HS-5 (cell line): ENCODE measurements at regions not wholly inside any gene's neighbourhood (a gene's known extent, or its start where the extent isn't known, plus 50 kb on each side); places are given as distances from the start of the nearest gene placed in this dataset.

Experiments
- DNase-seq: peaks from one replicate; pipeline ENCODE4 v3.0.0-alpha.2; 2012; ENCODE audit warnings: low read depth

- DNase-seq, result no peak
These were observed 87.1 kb upstream of the TNFAIP3 start for GRCh38 chr6:137779982-137780381.

DNA sequence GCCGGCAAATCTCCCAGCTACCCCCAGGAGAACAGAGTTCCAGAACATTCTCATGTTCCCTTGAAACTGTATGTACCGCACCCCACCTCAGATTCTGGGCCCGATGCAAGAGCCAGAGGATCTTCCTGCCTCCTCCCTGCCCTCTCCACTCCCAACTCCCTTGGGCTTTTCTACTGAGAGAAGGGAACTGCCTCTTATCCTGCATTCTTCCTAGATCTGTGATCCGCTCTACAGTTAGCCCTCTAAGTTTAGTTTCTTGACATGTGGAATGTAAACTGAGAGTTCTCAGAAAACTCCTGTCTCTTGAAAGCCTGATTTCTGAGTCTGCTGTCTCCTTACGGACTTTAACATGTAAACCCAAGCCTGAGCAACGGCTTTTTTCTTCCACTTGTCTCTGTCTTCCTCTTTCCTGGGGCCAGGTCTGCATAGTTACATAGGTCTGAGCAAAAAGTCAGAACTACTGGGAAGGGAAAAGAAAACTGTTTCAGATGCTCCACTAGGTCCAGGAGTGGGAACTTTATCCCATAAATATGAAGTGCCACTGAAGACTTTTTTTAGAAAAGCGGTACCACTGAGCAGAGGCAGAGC is 86.5 kb upstream of the TNFAIP3 start:
- DNase-seq, result no peak

DNA sequence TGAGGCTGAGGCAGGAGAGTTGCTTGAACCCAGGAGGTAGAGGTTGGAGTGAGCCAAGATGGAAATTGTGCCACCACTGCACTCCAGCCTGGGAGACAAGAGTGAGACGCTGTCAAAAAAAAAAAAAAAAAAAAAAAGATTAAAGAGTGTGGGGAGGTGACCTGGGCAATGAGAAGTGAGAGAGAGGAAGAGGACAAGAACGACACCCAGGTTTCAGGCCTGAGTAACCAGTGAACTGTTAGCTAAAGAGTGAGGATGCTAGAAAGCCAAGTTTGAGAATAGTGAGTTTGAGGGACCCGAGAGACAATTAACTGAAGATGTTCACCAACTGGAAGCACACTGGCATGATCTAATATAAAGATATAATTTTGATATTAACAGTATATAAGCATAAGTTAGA is 85.4 kb upstream of the TNFAIP3 start:
- DNase-seq, result no peak

DNA sequence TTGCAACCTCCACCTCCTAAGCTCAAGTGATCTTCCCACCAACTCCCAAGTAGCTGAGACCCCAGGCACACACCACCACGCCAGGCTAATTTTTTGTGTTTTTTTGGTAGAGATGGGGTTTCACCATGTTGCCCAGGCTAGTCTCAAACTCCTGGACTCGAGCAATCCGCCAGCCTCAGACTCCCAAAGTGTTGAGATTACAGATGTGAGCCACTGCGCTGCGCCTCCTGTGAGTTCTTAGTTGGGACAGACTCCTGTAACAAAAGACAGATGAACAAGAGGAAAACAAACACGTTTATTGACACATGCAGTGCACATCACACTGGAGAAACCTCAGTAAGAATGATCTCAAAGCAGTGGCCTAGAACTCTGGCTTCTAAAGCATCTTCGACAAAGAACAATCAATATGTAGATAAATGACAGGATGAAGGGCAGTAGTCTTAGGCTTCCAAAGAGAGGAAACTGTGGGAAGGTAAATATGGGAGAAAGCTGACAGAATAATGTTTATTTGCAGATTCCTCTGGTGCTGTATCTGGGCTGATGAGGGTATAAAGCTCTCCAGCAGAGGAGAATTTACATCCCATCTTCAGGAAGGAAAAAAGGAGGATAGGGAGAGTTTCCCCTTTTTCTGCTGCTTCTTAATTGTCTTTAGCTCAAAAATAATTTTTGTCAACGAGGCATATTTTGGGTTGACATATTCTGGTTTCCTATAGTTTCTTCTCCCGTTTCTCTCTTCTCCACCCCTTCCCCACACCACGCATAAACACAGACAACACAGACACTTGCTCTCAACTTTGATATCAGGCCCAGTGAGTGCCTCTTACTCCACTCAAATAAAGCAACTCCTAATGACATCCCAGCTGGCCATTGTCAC is 84.7 kb upstream of the TNFAIP3 start:
- no peak for DNase-seq

DNA sequence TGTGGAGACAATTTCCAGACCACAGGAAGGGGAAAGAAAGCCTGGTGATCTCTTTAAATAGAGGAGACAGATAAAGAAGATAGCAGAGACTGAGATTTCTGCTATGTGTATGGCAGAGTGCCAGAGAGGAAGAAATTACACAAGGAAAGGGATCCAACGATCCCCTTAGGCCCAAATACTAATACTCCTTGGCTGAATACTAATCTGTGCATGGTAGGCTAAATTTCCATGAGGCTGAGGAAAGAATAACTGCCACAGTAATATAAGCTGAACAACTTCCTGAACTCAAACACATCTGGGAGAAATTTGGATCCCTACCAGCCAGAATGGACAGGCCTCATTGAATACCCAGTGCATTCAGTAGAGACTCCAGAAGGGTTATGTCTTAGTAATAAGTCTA is 83.3 kb upstream of the TNFAIP3 start:
- no peak for DNase-seq

DNA sequence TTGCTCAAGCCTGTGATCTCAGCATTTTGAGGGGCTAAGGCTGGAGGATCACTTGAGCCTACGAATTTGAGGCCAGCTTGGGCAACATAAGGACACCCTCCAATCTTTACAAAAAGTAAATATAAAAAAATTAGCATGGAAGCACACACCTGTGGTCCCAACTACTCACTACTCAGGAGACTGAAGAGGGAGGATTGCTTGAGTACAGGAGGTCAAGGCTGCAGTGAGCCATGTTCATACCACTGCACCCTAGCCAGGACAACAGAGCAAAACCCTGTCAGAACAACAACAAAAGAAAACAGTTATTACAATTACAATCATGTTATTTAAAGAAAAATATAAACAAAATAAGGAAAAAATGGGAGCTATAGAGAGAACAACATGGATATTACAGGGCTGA is 82.5 kb upstream of the TNFAIP3 start:
- DNase-seq, result no peak

GRCh38 chr6:137787016-137787415 is 80.0 kb upstream of the TNFAIP3 start:
- no peak for DNase-seq

DNA sequence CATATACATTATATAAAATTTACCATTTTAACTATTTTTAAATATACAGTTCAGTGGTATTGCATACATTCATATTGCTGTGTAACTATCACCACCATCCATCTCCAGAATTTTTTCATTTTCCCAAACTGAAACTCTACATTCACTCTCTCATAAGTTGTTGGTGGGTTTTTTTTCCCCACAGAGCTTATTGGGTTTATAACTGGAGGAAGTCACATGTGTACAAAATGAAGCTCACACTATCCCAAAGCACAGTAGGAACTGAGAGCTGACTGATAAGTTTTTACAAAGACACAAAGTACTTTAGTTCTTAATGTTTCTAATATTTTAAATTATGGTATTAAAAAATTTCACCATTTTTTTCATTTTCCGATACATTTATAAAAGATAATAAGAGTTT is 78.8 kb upstream of the TNFAIP3 start:
- no peak for DNase-seq

DNA sequence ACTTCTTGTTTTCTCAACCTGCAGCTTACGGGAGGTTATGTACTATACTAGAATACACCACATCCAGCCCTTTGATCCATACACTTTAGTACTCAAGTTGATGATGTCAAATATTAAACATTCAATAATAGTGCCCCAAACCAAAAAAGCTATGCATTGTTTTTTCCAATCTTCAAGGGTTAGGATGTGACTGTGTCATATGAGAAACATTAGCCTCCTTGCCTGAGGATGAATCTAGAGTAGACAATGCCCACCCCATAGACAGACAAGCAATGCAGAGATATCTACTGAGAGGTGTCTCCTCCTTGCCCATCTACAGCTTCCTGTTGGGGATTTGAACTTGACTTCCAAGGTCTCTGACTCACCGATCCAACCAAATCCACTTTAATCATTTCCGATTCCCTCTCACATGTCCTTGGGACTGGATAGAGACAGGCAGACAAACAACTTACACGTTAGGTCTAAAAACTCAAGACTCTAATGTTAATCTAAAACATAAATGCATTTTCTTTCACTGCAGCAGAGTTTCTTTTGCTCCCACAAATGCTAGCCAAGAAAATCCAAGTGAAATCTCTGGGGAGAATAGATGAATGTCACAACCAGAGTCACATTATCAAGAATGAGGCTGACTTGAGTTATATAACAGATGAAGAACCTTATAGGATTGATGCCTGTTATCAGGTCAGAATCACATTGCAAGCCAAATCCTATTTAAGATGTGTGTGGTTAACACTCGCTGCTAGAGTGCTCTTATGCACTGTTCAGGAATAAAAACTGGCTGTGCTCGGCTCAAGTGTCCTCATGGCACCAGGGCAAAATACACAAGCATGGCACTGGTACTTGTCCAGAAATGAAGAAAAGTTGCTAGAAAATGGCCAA is 75.5 kb upstream of the TNFAIP3 start:
- DNase-seq, result no peak

DNA sequence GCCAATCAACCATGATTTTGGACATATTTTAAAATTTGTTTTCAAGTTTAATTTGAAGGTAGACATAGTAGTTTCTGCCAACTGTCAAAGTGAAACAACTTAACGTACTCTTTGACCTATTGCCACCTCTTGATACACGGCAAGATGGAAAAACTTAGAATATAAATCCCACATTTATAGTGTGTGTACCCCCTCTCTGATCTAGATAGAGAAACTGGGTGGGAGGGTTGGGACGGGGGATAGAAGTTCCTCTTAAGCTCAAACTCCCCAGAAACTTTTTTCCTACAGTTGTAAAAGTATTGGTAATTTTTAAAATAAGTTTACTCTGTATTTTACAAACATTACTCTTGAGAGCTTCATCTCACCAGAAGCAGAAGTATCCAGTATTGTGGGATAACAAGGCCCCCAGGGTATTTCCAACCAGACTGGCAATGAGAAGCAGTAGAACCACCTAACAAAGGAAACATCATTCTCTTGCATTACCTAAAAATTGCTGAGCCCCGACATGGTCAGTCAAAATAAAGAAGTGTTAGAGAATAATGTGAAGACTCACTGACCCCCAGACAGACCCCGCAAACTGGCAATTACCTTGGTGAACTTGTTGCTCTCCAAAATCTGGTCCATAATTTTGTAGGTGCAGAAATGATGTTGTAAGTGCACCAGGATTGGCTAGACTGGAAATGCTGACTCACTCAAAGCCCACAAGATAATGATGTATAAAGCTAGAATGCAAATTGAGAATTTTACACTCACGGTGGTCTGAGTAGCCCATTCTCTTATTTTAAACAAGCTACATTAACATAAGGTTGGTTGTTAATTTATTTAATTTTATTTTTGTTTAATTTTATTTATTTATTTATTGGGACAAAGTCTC is 74.7 kb upstream of the TNFAIP3 start:
- no peak for DNase-seq

DNA sequence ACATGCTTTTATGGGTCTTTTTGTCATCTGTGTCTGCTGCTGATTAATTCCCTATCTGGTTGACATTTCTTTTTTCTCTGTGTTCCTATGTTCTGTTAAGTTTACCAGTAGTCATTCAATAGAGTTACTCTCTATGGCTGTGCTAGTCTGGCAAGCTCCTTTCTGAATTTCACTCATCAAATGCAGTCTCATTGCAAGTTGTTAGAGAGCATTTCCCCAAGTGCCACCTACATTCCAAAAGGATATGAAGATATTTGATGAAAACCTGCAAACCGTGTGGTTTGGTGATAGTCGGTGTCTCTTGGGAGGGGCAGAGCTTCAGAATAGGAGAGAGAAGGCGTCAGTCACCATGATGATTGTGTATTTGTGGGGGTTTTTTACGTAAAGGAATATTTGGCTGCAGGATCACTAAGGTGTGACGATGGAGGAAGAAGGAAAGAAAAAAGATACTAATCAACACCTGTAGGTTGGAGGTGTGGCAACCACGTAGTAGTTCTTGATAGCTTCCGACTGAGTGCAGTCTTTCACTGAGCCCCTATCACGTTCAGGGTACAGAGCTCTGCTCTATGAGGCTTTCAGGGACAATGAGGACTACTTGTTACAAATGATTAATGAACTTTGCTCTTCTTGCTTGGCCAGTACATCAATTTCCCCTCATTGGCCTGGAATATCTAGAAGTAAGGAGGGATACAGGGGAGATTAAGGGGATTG is 73.1 kb upstream of the TNFAIP3 start:
- no peak for DNase-seq

DNA sequence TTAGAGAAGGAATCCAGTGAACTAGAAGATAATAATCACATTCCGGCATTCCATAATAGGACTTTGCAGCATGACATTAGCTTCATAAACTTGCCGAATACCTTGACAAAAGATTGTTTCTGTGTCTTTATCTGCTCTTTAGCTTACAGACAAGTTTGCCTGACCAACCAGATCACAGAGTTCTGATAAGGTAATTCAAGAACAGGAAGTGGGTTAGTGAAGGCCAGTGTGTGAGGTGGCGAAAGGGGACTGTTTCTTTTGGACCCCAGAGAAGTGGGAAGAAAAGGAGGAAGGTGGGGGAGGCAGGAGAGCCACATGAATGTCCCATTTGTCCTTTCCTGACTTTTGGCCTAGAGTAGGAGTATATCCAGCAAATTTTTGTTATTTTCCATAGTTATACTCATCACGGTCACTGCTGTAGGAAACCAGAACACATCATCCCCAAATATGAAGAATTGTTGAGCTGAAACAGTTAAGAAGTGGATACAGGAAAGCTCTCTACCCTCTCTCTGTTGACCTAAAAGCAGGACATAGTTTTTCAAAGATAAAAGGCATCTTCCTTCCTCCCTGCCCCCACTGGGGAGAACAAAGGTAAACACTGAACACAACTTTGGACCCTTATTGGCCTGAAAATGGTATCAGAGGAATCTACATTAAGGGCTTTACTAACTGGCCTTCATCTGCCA is 72.4 kb upstream of the TNFAIP3 start:
- DNase-seq, result no peak

DNA sequence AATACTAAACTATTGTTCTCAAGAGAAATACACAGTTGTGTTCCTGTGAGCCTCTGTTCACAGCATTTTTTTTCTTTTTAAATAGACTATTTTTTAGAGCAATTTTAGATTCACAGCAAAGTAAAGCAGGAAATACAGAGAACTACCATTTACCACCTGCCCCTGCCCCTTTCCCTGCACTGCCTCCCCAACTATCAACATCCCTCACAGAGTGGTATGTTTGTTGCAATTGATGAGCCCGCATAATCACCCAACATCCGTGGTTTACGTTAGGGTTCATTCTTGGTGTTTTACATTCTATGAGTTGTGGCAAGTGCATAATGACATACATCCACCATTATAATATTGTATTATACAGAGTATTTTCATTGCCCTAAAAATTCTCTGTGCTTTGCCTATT is 71.6 kb upstream of the TNFAIP3 start:
- DNase-seq, result no peak

DNA sequence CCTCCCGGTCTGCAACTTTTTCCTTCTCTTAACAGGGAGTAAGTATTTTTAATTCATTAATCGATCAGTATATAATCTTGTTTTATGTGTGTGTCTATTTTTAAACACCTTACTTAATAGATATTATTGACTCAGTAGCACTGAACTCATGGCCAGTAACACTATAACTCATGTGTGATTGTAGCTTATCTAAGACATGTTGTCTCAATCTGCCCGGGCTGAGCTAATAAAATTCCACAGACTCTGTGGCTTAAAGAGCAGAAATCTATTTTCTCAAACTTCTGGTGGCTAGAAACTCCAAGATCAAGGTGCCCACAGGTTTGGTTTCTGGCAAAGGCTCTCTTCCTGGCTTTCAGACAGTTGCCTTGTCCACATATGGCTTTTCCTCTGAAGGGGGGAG is 68.8 kb upstream of the TNFAIP3 start:
- DNase-seq, result no peak

DNA sequence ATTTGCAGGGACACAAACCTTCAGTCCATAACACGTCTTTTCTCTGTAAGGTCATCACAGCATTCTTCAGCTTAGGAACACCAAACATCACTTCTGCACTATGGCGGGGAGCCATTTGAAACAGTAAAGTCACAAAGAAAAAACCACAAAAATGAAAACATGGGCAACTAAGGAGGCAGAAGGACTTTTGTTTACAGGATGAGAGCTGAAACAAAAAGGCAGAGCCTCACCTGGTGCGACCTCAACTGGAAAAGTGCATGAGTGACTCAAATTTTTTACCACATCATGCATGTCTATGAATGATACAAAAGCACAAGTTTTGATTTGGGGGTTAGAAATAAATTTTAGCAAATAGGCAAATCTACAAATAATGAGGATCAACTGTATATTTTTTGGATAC is 68.2 kb upstream of the TNFAIP3 start:
- DNase-seq, result no peak

DNA sequence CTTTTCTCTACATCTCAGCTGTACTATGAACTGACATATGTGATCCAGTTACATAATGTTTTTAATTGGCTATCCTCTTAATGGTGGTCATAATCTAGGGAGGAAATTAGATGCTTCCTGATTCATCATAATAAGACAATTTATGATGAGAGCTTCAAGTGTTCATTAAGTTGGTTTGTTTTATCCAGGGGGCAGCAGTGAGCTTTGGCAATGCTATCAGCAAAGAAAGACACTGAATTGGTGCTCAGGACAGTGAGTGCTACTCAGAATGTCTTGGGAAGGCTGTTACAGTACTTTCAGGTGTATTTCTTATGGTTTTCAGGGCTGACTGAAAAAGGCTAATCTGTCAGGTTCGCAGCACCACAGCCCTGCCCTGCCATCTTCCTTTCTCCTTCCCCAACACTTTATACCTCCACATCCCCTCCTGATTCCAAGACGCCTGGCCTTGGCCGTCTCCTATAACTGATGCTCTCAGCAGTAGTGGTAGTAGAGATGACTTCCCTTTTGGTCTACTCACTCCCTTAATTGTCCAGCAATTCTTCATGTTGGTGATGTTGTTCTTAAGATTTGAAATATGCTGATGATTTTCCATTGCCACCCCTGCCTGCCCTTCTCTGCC is 67.0 kb upstream of the TNFAIP3 start:
- no peak for DNase-seq

GRCh38 chr6:137800762-137801161 is 66.3 kb upstream of the TNFAIP3 start:
- DNase-seq, result no peak

GRCh38 chr6:137801352-137802114 is 65.5 kb upstream of the TNFAIP3 start:
- DNase-seq, result no peak

GRCh38 chr6:137802408-137803182 is 64.5 kb upstream of the TNFAIP3 start:
- DNase-seq, result no peak
